IMR-90 (cell line): ENCODE measurements at regions not wholly inside any gene's neighbourhood (a gene's known extent, or its start where the extent isn't known, plus 50 kb on each side); places are given as distances from the start of the nearest gene placed in this dataset.

Experiments used
- ATAC-seq: fragments of 200-7000 bp; cut with Tn5 transposase; 2 replicates; pipeline ENCODE4 v1.9.1; 2020; ENCODE audit warnings: low read depth, mild to moderate bottlenecking, moderate library complexity
- BruUV-seq: library from RNA; stranded (reverse); fragments of 400-500 nt; replicated peaks from 2 replicates; lab custom pipeline; 2021; lab: Mats Ljungman, UMichigan
- CTCF ChIA-PET: fragments of 300-600 bp; formaldehyde crosslinking; extraction: SDS; loops from one replicate; lab custom pipeline; 2021; ENCODE audit warnings: antibody characterized with exemption; lab: Yijun Ruan, JAX
- POLR2A ChIA-PET: fragments of 300-600 bp; sonication (Branson Sonifier 250); formaldehyde crosslinking; loops from one replicate; lab custom pipeline; 2022; ENCODE audit warnings: antibody characterized with exemption; ENCODE audit not compliant: unreplicated experiment; lab: Charles Lee
- DNase-seq: peaks from one replicate; pipeline ENCODE4 v3.0.0; 2013
- H2AFZ ChIP-seq: replicated peaks from 2 replicates; pipeline ENCODE3; 2013; ENCODE audit warnings: low read length, mild to moderate bottlenecking; ENCODE audit not compliant: poor library complexity
- H2AK5ac ChIP-seq: 2 replicates; pipeline ENCODE4 v1.6.1; 2013; ENCODE audit warnings: low read depth, low read length, inconsistent platforms
- H2AK9ac ChIP-seq: replicated peaks from 2 replicates; pipeline ENCODE3; 2013; ENCODE audit warnings: mild to moderate bottlenecking, low read depth, low read length, moderate library complexity; ENCODE audit not compliant: poor library complexity
- H2BK120ac ChIP-seq: 2 replicates; pipeline ENCODE4 v1.6.1; 2013; ENCODE audit warnings: low read depth, low read length, inconsistent platforms
- H2BK15ac ChIP-seq: 3 replicates; pipeline ENCODE4 v1.6.1; 2013; ENCODE audit warnings: low read depth, low read length, inconsistent platforms
- H2BK20ac ChIP-seq: 2 replicates; pipeline ENCODE4 v1.6.1; 2013; ENCODE audit warnings: low read depth, mild to moderate bottlenecking, inconsistent platforms, low read length, moderate library complexity
- H2BK5ac ChIP-seq: 2 replicates; pipeline ENCODE4 v1.6.1; 2013; ENCODE audit warnings: mild to moderate bottlenecking, low read depth, low read length, inconsistent platforms; ENCODE audit not compliant: poor library complexity, severe bottlenecking
- H3K14ac ChIP-seq: replicated peaks from 2 replicates; pipeline ENCODE4 v1.6.1; 2013; ENCODE audit warnings: low read depth, low read length, inconsistent platforms
- H3K18ac ChIP-seq: 2 replicates; pipeline ENCODE4 v1.6.1; 2013; ENCODE audit warnings: low read depth, low read length, control low read depth
- H3K23ac ChIP-seq: 2 replicates; pipeline ENCODE4 v1.6.1; 2013; ENCODE audit warnings: low read depth, low read length, inconsistent platforms
- H3K27ac ChIP-seq: 2 replicates; pipeline ENCODE4 v1.5.1; 2013; ENCODE audit warnings: mild to moderate bottlenecking, control low read depth, low read length; ENCODE audit not compliant: insufficient read depth
- H3K27me3 ChIP-seq: 2 replicates; pipeline ENCODE4 v1.6.1; 2013; ENCODE audit warnings: low read length; ENCODE audit not compliant: control insufficient read depth, insufficient read depth
- H3K36me3 ChIP-seq: 2 replicates; pipeline ENCODE4 v1.6.1; 2013; ENCODE audit warnings: low read length, mixed read lengths; ENCODE audit not compliant: control insufficient read depth, insufficient read depth
- H3K4ac ChIP-seq: 2 replicates; pipeline ENCODE4 v1.6.1; 2013; ENCODE audit warnings: low read depth, low read length, inconsistent platforms
- H3K4me1 ChIP-seq: 2 replicates; pipeline ENCODE4 v1.6.1; 2013; ENCODE audit warnings: low read length, mixed read lengths; ENCODE audit not compliant: control insufficient read depth, insufficient read depth
- H3K4me2 ChIP-seq: 2 replicates; pipeline ENCODE4 v1.6.1; 2013; ENCODE audit warnings: low read depth, mild to moderate bottlenecking, control low read depth, low read length, moderate library complexity
- H3K4me3 ChIP-seq: 2 replicates; pipeline ENCODE4 v1.5.1; 2013; ENCODE audit warnings: low read depth, mild to moderate bottlenecking, control low read depth, low read length, moderate library complexity; ENCODE audit not compliant: insufficient read depth
- H3K56ac ChIP-seq: 2 replicates; pipeline ENCODE4 v1.6.1; 2013; ENCODE audit warnings: low read length, inconsistent platforms; ENCODE audit not compliant: insufficient read depth; ENCODE audit errors: extremely low read depth
- H3K79me1 ChIP-seq, 2 experiments: 2 replicates each; pipeline ENCODE4 v1.6.1; 2013; ENCODE audit warnings: low read length in 2 of 2, inconsistent platforms in 1 of 2, low read depth in 1 of 2
- H3K9ac ChIP-seq: 2 replicates; pipeline ENCODE4 v1.6.1; 2013; ENCODE audit warnings: low read depth, low read length, control low read depth
- H3K9me1 ChIP-seq: 2 replicates; pipeline ENCODE4 v1.6.1; 2013; ENCODE audit warnings: low read length, inconsistent platforms; ENCODE audit not compliant: insufficient read depth
- H3K9me3 ChIP-seq: 2 replicates; pipeline ENCODE4 v1.6.1; 2013; ENCODE audit warnings: low read length; ENCODE audit not compliant: control insufficient read depth, insufficient read depth
- H4K20me1 ChIP-seq: 2 replicates; pipeline ENCODE4 v1.6.1; 2013; ENCODE audit warnings: low read length, inconsistent platforms; ENCODE audit not compliant: insufficient read depth
- H4K5ac ChIP-seq: 2 replicates; pipeline ENCODE4 v1.6.1; 2013; ENCODE audit warnings: mild to moderate bottlenecking, low read depth, low read length, control low read depth
- H4K8ac ChIP-seq, 2 experiments: 2 replicates each; pipeline ENCODE4 v1.6.1; 2013; ENCODE audit warnings: low read depth in 2 of 2, low read length in 2 of 2, control low read depth in 1 of 2, inconsistent platforms in 1 of 2
- H4K91ac ChIP-seq: 2 replicates; pipeline ENCODE4 v1.6.1; 2013; ENCODE audit warnings: low read depth, low read length, inconsistent platforms; ENCODE audit not compliant: insufficient read depth
- BHLHE40 ChIP-seq: fragments of 150-350 bp; IDR thresholded peaks from 2 replicates; pipeline ENCODE4 v1.6.1; 2016; ENCODE audit warnings: mild to moderate bottlenecking, low read depth, low read length
- CEBPB ChIP-seq: IDR thresholded peaks from 2 replicates; pipeline ENCODE4 v1.6.1; 2012; ENCODE audit warnings: low read depth, low read length, improper control_type of control experiment
- CHD1 ChIP-seq: IDR thresholded peaks from 2 replicates; pipeline ENCODE4 v1.6.1; 2012; ENCODE audit warnings: low read depth, low read length, improper control_type of control experiment
- FOS ChIP-seq: fragments of 150-350 bp; IDR thresholded peaks from 2 replicates; pipeline ENCODE4 v1.6.1; 2016; ENCODE audit warnings: low read depth, low read length
- MXI1 ChIP-seq: IDR thresholded peaks from 2 replicates; pipeline ENCODE4 v1.6.1; 2012; ENCODE audit warnings: low read depth, mild to moderate bottlenecking, low read length, moderate library complexity, borderline replicate concordance
- NFE2L2 ChIP-seq: fragments of 150-350 bp; IDR thresholded peaks from 2 replicates; pipeline ENCODE4 v1.6.1; 2016; ENCODE audit warnings: low read depth, mild to moderate bottlenecking, low read length
- RAD21 ChIP-seq: IDR thresholded peaks from 2 replicates; pipeline ENCODE4 v1.6.1; 2012; ENCODE audit warnings: low read length, improper control_type of control experiment
- RFX5 ChIP-seq: IDR thresholded peaks from 2 replicates; pipeline ENCODE4 v1.8.0; 2012; ENCODE audit warnings: low read depth, mild to moderate bottlenecking, low read length, moderate library complexity
- SMC3 ChIP-seq: fragments of 150-350 bp; IDR thresholded peaks from 2 replicates; pipeline ENCODE4 v1.6.1; 2016; ENCODE audit warnings: low read depth, mild to moderate bottlenecking, antibody characterized with exemption, low read length, moderate library complexity
- USF2 ChIP-seq: fragments of 150-350 bp; IDR thresholded peaks from 2 replicates; pipeline ENCODE4 v1.6.1; 2017; ENCODE audit warnings: mild to moderate bottlenecking, antibody characterized with exemption, low read length, low read depth
- WGBS, 2 experiments: methylation state at CpG; one replicate each; pipeline versions ENCODE4 v1.1.5 to v1.1.7; 2013; ENCODE audit warnings: missing lambda C conversion rate in 2 of 2; ENCODE audit not compliant: insufficient read length in 1 of 2; ENCODE audit errors: extremely low coverage in 2 of 2; 5-methylcytosine and 5-hydroxymethylcytosine counted together
- dilution Hi-C: fragments of 300-500 bp; cut with HindIII; formaldehyde crosslinking; loops from one replicate; pipeline ENCODE4 v1.14.3; 2018; ENCODE audit warnings: low sequenced_read_pairs; ENCODE audit not compliant: unreplicated experiment
- in situ Hi-C: fragments of 300-500 bp; cut with MboI; formaldehyde crosslinking; loops from 3 replicates; pipeline ENCODE4 v1.14.3; 2019; ENCODE audit warnings: low sequenced_read_pairs, inconsistent platforms, mixed read lengths
- intact Hi-C: fragments of 100-400 bp; cut with micrococcal nuclease; formaldehyde crosslinking; loops from 2 replicates; pipeline ENCODE4 v1.10.0; 2022

- no peak overlapping the region for H3K23ac ChIP-seq
- H3K4me1 ChIP-seq = no peaks in the 10 kb centered on the region
- H2BK20ac ChIP-seq = no peak overlapping the region
- no peak overlapping the region for H3K4ac ChIP-seq
- H2BK15ac ChIP-seq = no peak overlapping the region
- no peak overlapping the region for H4K8ac ChIP-seq
- DNase-seq (no peak), ATAC-seq (no peak)
- H2AFZ ChIP-seq = no peak overlapping the region
- no peaks in the 10 kb centered on the region for H4K20me1 ChIP-seq
- no peak overlapping the region for H3K9ac ChIP-seq
- H3K14ac ChIP-seq = no peak overlapping the region
- H3K27ac ChIP-seq = no peak overlapping the region
- no peak overlapping the region for H4K91ac ChIP-seq
- ChIA-PET POLR2A (no interaction called here), CTCF (no interaction called here)
- no peak overlapping the region for H3K18ac ChIP-seq
- no peaks in the 10 kb centered on the region for H3K79me1 ChIP-seq
- H2BK5ac ChIP-seq = no peak overlapping the region
- no TSS peak for BruUV-seq
- no peak overlapping the region for H2AK9ac ChIP-seq
- no peak overlapping the region for H2AK5ac ChIP-seq
- TF ChIP-seq FOS = no peak
- no peak for TF ChIP-seq CHD1
- TF ChIP-seq MXI1 = no peak
- no peak for TF ChIP-seq NFE2L2
- TF ChIP-seq RFX5 = no peak
- TF ChIP-seq BHLHE40 = no peak
- no peak for TF ChIP-seq CEBPB
- no peak for TF ChIP-seq RAD21
- no peak for TF ChIP-seq SMC3
- no peak for TF ChIP-seq USF2
- dilution Hi-C loops = no loop called here
- H3K9me1 ChIP-seq = no peaks in the 10 kb centered on the region
- no peak overlapping the region for H3K4me2 ChIP-seq
- WGBS, 2 experiments = no CpG with 5 or more reads among the region's 1 CpG
- H3K9me3 ChIP-seq = no peaks in the 10 kb centered on the region
- intact Hi-C loops = no loop called here
- H2BK120ac ChIP-seq = no peak overlapping the region
- peaks cover 47% of the 10 kb centered on the region for H3K27me3 ChIP-seq
- H3K4me3 ChIP-seq = no peak overlapping the region
- no peak overlapping the region for H4K5ac ChIP-seq
- no peaks in the 10 kb centered on the region for H3K36me3 ChIP-seq
- in situ Hi-C loops = loop anchor here (10.0 kb wide), 1 partner anchor 64 kb away; no protein-coding TSS in a partner anchor
- H3K56ac ChIP-seq = no peak overlapping the region
Observed at GRCh38 chr11:35891096-35891495, 52.8 kb upstream of the LDLRAD3 start.
